PC-9 (cell line): ENCODE measurements at regions not wholly inside any gene's neighbourhood (a gene's known extent, or its start where the extent isn't known, plus 50 kb on each side); places are given as distances from the start of the nearest gene placed in this dataset.

Experiments
- BruUV-seq: library from RNA; stranded (reverse); fragments of 400-500 nt; replicated peaks from 2 replicates; lab custom pipeline; 2021; lab: Mats Ljungman, UMichigan
- CTCF ChIA-PET: fragments of 300-600 bp; sonication (Branson Sonifier 250); formaldehyde crosslinking; loops from one replicate; lab custom pipeline; 2022; ENCODE audit warnings: antibody characterized with exemption; lab: Charles Lee
- POLR2A ChIA-PET: fragments of 300-600 bp; sonication (Branson Sonifier 250); formaldehyde crosslinking; loops from one replicate; lab custom pipeline; 2022; ENCODE audit warnings: antibody characterized with exemption; ENCODE audit not compliant: unreplicated experiment; lab: Charles Lee
- DNase-seq, 2 experiments: peaks; one replicate each; pipeline versions ENCODE4 v3.0.0 to v3.0.0-alpha.2; 2015 to 2022; ENCODE audit warnings: mixed read lengths in 1 of 2
- H2AFZ ChIP-seq: fragments of 200-600 bp; sonication (generic); 2 replicates; pipeline ENCODE4 v1.8.1; 2017; ENCODE audit warnings: antibody characterized with exemption
- H3F3A ChIP-seq: fragments of 200-600 bp; sonication (generic); 2 replicates; pipeline ENCODE4 v1.8.1; 2017; ENCODE audit warnings: antibody characterized with exemption, mild to moderate bottlenecking, low read depth; ENCODE audit not compliant: insufficient read depth
- H3K27ac ChIP-seq: fragments of 200-600 bp; sonication (generic); 2 replicates; pipeline ENCODE4 v1.6.1; 2016; ENCODE audit warnings: mixed run types
- H3K27me3 ChIP-seq: fragments of 200-600 bp; sonication (generic); 2 replicates; pipeline ENCODE4 v1.6.1; 2016; ENCODE audit warnings: low read depth, mixed run types; ENCODE audit not compliant: insufficient read depth
- H3K36me3 ChIP-seq: fragments of 200-600 bp; sonication (generic); 2 replicates; pipeline ENCODE4 v1.6.1; 2016; ENCODE audit warnings: low read depth, mixed run types
- H3K4me1 ChIP-seq: fragments of 200-600 bp; sonication (generic); replicated peaks from 2 replicates; pipeline ENCODE4 v1.6.1; 2016; ENCODE audit warnings: mixed run types; ENCODE audit not compliant: insufficient read depth
- H3K4me2 ChIP-seq: fragments of 200-600 bp; sonication (generic); 2 replicates; pipeline ENCODE4 v1.6.1; 2017; ENCODE audit warnings: mixed run types
- H3K4me3 ChIP-seq: fragments of 200-600 bp; sonication (generic); 2 replicates; pipeline ENCODE4 v1.6.1; 2016; ENCODE audit warnings: mixed run types
- H3K79me2 ChIP-seq: fragments of 200-600 bp; sonication (generic); 2 replicates; pipeline ENCODE4 v1.6.1; 2017; ENCODE audit warnings: low read depth, mixed run types
- H3K9me2 ChIP-seq: fragments of 200-600 bp; sonication (generic); 2 replicates; pipeline ENCODE4 v1.8.1; 2017; ENCODE audit warnings: mild to moderate bottlenecking; ENCODE audit not compliant: insufficient read depth
- H3K9me3 ChIP-seq: fragments of 200-600 bp; sonication (generic); 2 replicates; pipeline ENCODE4 v1.8.1; 2016; ENCODE audit warnings: low read depth; ENCODE audit not compliant: insufficient read depth
- H4K20me1 ChIP-seq: fragments of 200-600 bp; sonication (generic); 2 replicates; pipeline ENCODE4 v1.8.1; 2017; ENCODE audit not compliant: insufficient read depth
- EZH2 ChIP-seq: fragments of 200-600 bp; sonication (generic); IDR thresholded peaks from 2 replicates; pipeline ENCODE4 v1.8.0; 2017; ENCODE audit warnings: antibody characterized with exemption, low read depth
- intact Hi-C: fragments of 100-400 bp; cut with micrococcal nuclease; formaldehyde crosslinking; loops from one replicate; pipeline ENCODE4 v1.10.0; 2022; ENCODE audit not compliant: unreplicated experiment
- TF ChIP-seq, protein P1 (sequence below): fragments of 200-600 bp; sonication (generic); conservative IDR thresholded peaks from 2 replicates; pipeline ENCODE4 v1.6.1; 2017; ENCODE audit warnings: mixed run types, antibody characterized with exemption, mild to moderate bottlenecking, moderate library complexity

DNA sequence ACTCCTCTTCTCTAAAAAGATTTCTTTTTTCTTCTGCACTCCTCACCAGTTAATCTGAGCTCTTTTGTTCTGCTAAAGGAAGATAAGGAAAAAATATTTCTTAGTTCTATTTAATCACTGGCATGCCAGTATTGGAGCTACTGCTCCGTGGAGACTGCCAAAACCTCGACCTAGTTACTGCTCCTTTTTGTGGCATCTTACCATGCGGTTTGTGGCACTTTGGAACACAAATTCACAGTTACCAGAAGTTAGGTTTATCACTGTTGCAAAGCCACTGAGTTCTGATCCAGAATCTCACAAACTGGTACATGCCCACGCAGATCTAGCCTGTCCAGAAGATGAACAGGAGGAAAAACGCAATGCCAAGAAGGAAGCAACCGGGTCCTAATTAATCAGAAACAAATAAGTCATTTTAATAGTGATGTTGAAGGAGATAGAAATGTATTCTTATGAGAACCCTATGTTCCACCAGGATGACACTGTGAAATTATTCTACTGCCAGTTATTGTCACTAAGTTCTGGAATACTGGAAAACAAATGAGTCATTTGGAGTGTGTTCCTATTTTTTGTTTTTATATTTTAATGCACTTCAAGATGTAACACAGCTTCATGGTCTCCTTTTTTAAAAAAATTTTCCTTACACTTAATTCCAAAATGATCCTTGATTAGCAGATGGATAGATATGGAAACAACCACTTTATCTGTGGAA, 106.7 kb upstream of the GK2 start:
- intact Hi-C loops: no loop called here
- no peaks in the 10 kb centered on the region for H3K4me1 ChIP-seq
- ChIA-PET POLR2A (no interaction called here), CTCF (no interaction called here)
- H3K27me3 ChIP-seq: no peaks in the 10 kb centered on the region
- no peak overlapping the region for H3K4me3 ChIP-seq
- H4K20me1 ChIP-seq: no peaks in the 10 kb centered on the region
- no peak overlapping the region for H3K4me2 ChIP-seq
- H2AFZ ChIP-seq: no peak overlapping the region
- no peak for DNase-seq
- TF ChIP-seq, protein P1, sequence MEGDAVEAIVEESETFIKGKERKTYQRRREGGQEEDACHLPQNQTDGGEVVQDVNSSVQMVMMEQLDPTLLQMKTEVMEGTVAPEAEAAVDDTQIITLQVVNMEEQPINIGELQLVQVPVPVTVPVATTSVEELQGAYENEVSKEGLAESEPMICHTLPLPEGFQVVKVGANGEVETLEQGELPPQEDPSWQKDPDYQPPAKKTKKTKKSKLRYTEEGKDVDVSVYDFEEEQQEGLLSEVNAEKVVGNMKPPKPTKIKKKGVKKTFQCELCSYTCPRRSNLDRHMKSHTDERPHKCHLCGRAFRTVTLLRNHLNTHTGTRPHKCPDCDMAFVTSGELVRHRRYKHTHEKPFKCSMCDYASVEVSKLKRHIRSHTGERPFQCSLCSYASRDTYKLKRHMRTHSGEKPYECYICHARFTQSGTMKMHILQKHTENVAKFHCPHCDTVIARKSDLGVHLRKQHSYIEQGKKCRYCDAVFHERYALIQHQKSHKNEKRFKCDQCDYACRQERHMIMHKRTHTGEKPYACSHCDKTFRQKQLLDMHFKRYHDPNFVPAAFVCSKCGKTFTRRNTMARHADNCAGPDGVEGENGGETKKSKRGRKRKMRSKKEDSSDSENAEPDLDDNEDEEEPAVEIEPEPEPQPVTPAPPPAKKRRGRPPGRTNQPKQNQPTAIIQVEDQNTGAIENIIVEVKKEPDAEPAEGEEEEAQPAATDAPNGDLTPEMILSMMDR: no peak
- no peak for TF ChIP-seq EZH2
- H3K27ac ChIP-seq: no peak overlapping the region
- no peaks in the 10 kb centered on the region for H3F3A ChIP-seq
- no TSS peak for BruUV-seq
- no peaks in the 10 kb centered on the region for H3K36me3 ChIP-seq
- H3K79me2 ChIP-seq: no peaks in the 10 kb centered on the region
- H3K9me2 ChIP-seq: no peaks in the 10 kb centered on the region
- H3K9me3 ChIP-seq: no peaks in the 10 kb centered on the region

DNA sequence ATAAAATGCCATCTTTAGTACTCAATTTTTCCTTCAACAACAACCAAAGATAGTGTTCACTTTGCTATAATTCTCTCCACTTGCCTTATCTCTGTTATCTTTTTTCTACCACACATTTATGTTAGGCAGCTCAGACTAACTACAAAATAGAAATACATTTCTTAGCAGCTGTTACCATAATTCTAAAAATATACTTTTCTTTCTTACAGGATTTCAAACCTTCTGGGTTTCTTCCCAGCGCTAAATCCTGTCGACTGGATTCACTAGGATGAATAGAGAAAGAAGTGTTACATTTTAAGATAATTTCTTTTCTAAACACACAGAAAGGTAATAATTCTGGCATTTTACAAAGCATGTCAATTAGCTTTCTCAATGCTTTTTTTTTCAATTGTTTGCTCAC, 105.5 kb upstream of the GK2 start:
- H3K36me3 ChIP-seq: no peaks in the 10 kb centered on the region
- H3K27ac ChIP-seq: no peak overlapping the region
- intact Hi-C loops: no loop called here
- no peaks in the 10 kb centered on the region for H3K79me2 ChIP-seq
- H3K9me2 ChIP-seq: no peaks in the 10 kb centered on the region
- TF ChIP-seq, protein P1: no peak
- BruUV-seq: no TSS peak
- no peaks in the 10 kb centered on the region for H3F3A ChIP-seq
- no peaks in the 10 kb centered on the region for H3K27me3 ChIP-seq
- ChIA-PET POLR2A (no interaction called here), CTCF (no interaction called here)
- no peak overlapping the region for H2AFZ ChIP-seq
- no peaks in the 10 kb centered on the region for H3K4me1 ChIP-seq
- H3K9me3 ChIP-seq: no peaks in the 10 kb centered on the region
- no peaks in the 10 kb centered on the region for H4K20me1 ChIP-seq
- DNase-seq: no peak
- no peak overlapping the region for H3K4me3 ChIP-seq
- H3K4me2 ChIP-seq: no peak overlapping the region

DNA sequence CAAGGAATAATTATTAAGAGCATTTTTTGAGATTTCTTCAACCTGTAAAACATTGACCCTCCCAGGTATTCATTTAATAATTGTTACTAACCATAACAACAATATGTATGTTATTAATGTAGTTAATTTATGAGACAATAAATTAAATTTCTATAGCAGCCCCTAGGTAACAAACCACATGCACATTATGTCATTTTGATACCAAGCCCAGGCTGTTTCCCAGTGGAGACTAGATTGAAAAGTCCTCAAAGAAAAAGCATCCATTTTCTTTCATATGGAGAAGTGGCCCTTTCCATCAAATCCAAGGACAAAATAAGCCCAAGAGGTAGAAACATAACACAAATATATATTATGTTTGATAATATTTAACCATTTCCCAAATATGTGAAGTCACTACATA, 104.3 kb upstream of the GK2 start:
- no peaks in the 10 kb centered on the region for H3K9me3 ChIP-seq
- ChIA-PET CTCF (no interaction called here), POLR2A (no interaction called here)
- no peaks in the 10 kb centered on the region for H3K4me1 ChIP-seq
- no peak overlapping the region for H3K27ac ChIP-seq
- TF ChIP-seq, protein P1: no peak
- no peak for TF ChIP-seq EZH2
- H2AFZ ChIP-seq: no peak overlapping the region
- no peaks in the 10 kb centered on the region for H3K36me3 ChIP-seq
- no peaks in the 10 kb centered on the region for H3K79me2 ChIP-seq
- H4K20me1 ChIP-seq: no peaks in the 10 kb centered on the region
- H3K27me3 ChIP-seq: no peaks in the 10 kb centered on the region
- intact Hi-C loops: no loop called here
- no peak overlapping the region for H3K4me3 ChIP-seq
- H3F3A ChIP-seq: no peaks in the 10 kb centered on the region
- DNase-seq: no peak
- no peak overlapping the region for H3K4me2 ChIP-seq
- BruUV-seq: no TSS peak
- H3K9me2 ChIP-seq: no peaks in the 10 kb centered on the region
